ENCODE measurements at regions not wholly inside any gene's neighbourhood (a gene's known extent, or its start where the extent isn't known, plus 50 kb on each side); places are given as distances from the start of the nearest gene placed in this dataset.

GRCh38 chr6:150673720-150674346, 74.1 kb downstream of the PLEKHG1 start:
- H3K36me3 ChIP-seq: no peaks in the 10 kb centered on the region
- H3K4me1 ChIP-seq: peaks cover 5% of the 10 kb centered on the region
- WGBS: 84% methylated on average over 9 of the region's 9 CpGs
- no peak for DNase-seq (ENCODE audit: low spot score in 2 of 2)
- TF ChIP-seq POLR2A (IDR thresholded peaks at IDR 0.05) (no peak), EP300 (IDR thresholded peaks at IDR 0.05) (no peak), POLR2AphosphoS5 (IDR thresholded peaks at IDR 0.05) (no peak)
- TF ChIP-seq, protein P1, sequence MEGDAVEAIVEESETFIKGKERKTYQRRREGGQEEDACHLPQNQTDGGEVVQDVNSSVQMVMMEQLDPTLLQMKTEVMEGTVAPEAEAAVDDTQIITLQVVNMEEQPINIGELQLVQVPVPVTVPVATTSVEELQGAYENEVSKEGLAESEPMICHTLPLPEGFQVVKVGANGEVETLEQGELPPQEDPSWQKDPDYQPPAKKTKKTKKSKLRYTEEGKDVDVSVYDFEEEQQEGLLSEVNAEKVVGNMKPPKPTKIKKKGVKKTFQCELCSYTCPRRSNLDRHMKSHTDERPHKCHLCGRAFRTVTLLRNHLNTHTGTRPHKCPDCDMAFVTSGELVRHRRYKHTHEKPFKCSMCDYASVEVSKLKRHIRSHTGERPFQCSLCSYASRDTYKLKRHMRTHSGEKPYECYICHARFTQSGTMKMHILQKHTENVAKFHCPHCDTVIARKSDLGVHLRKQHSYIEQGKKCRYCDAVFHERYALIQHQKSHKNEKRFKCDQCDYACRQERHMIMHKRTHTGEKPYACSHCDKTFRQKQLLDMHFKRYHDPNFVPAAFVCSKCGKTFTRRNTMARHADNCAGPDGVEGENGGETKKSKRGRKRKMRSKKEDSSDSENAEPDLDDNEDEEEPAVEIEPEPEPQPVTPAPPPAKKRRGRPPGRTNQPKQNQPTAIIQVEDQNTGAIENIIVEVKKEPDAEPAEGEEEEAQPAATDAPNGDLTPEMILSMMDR (IDR thresholded peaks at IDR 0.05): no peak
- H3K27ac ChIP-seq: no peak overlapping the region
- no peak overlapping the region for H3K4me3 ChIP-seq
- H3K9me3 ChIP-seq: no peaks in the 10 kb centered on the region
- H3K27me3 ChIP-seq: no peaks in the 10 kb centered on the region

DNA sequence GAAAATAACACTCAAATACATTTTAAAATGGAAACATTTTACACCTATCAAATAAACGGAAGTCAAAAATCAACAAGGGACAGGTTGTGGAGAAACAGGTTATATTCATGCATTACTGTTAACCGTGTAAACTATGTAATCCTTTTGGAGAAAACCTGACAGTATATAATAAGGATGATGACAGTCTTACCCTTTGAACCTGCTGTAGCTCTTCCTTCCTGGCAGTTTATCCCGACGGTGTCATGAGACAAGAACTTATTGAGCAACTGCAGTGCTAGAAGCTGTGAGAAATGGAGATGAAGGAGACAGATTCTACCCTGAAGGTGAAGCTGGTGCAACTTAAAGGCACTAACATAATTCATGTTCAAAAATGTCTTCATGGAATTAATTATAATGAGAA, 76.7 kb downstream of the PLEKHG1 start:
- no peaks in the 10 kb centered on the region for H3K9me3 ChIP-seq
- no peak overlapping the region for H3K27ac ChIP-seq
- WGBS: 56% methylated on average over 4 of the region's 4 CpGs
- no peaks in the 10 kb centered on the region for H3K27me3 ChIP-seq
- TF ChIP-seq EP300 (IDR thresholded peaks at IDR 0.05) (no peak), POLR2A (IDR thresholded peaks at IDR 0.05) (no peak), POLR2AphosphoS5 (IDR thresholded peaks at IDR 0.05) (no peak)
- TF ChIP-seq, protein P1 (IDR thresholded peaks at IDR 0.05): no peak
- H3K4me3 ChIP-seq: no peak overlapping the region
- H3K36me3 ChIP-seq: no peaks in the 10 kb centered on the region
- H3K4me1 ChIP-seq: no peaks in the 10 kb centered on the region
- DNase-seq (ENCODE audit: low spot score in 2 of 2): no peak

DNA sequence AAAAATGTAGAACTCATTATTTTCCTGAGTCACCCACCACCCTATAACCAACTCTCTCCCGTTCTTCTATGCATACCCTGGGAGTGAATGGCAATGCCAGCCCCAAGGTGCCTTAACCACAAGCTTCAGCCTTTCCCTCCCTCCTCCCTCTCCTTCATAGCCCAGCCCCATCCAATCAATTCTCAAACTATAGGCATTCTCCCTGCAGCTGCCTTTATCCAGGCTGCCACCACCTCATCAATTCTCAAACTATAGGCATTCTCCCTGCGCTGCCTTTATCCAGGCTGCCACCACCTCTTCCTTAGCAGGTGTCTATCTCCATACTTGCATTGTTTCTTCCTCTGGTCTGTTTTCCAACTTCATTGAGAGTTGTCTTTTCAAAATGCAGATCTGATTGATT, 77.1 kb downstream of the PLEKHG1 start:
- H3K36me3 ChIP-seq: no peaks in the 10 kb centered on the region
- no peaks in the 10 kb centered on the region for H3K4me1 ChIP-seq
- no peak overlapping the region for H3K27ac ChIP-seq
- H3K4me3 ChIP-seq: no peak overlapping the region
- H3K9me3 ChIP-seq: no peaks in the 10 kb centered on the region
- 97% methylated on average over 2 of the region's 2 CpGs for WGBS
- no peaks in the 10 kb centered on the region for H3K27me3 ChIP-seq
- no peak for DNase-seq (ENCODE audit: low spot score in 2 of 2)
- TF ChIP-seq, protein P1 (IDR thresholded peaks at IDR 0.05): no peak
- TF ChIP-seq EP300 (IDR thresholded peaks at IDR 0.05) (no peak), POLR2AphosphoS5 (IDR thresholded peaks at IDR 0.05) (no peak), POLR2A (IDR thresholded peaks at IDR 0.05) (no peak)

DNA sequence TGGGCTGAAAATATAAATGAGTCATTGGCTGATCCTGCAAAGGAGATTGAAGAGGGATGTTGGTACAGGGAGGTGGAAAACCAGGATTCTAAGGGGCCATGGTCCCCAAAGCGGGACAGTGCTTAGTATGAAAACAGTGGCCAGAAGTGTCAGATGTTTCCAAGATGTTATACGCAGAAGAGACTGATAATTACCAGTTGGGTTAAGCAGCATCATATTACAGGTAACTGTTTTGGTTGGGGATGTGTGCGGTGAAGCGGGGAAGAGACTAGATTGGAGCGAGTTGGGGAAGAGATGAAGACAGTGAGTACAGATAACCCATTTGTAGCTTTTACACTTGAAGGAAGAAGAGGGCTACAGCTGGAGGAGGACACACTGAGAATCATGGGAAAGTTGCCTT, 80.8 kb downstream of the PLEKHG1 start:
- 95% methylated on average over 5 of the region's 5 CpGs for WGBS
- no peak for DNase-seq (ENCODE audit: low spot score in 2 of 2)
- TF ChIP-seq POLR2AphosphoS5 (IDR thresholded peaks at IDR 0.05) (no peak), POLR2A (IDR thresholded peaks at IDR 0.05) (no peak), EP300 (IDR thresholded peaks at IDR 0.05) (no peak)
- TF ChIP-seq, protein P1 (IDR thresholded peaks at IDR 0.05): no peak

GRCh38 chr6:150681578-150682395, 82.1 kb downstream of the PLEKHG1 start:
- Histone ChIP-seq H3K36me3 (no peaks in the 10 kb centered on the region), H3K27me3 (no peaks in the 10 kb centered on the region), H3K9me3 (no peaks in the 10 kb centered on the region), H3K27ac (no peak overlapping the region), H3K4me1 (peaks cover 11% of the 10 kb centered on the region), H3K4me3 (no peak overlapping the region)
- TF ChIP-seq POLR2A (IDR thresholded peaks at IDR 0.05): no peak
- TF ChIP-seq, protein P1 (IDR thresholded peaks at IDR 0.05): no peak
- TF ChIP-seq POLR2AphosphoS5 (IDR thresholded peaks at IDR 0.05): no peak
- no peak for TF ChIP-seq EP300 (IDR thresholded peaks at IDR 0.05)
- DNase-seq (ENCODE audit: low spot score in 2 of 2): no peak
- WGBS: 82% methylated on average over 11 of the region's 11 CpGs

More for the DNA sequence above, 80.8 kb downstream of the PLEKHG1 start:
- H3K27ac ChIP-seq: no peak overlapping the region
- H3K27me3 ChIP-seq: no peaks in the 10 kb centered on the region
- peaks cover 10% of the 10 kb centered on the region for H3K4me1 ChIP-seq
- H3K9me3 ChIP-seq: no peaks in the 10 kb centered on the region
- H3K36me3 ChIP-seq: no peaks in the 10 kb centered on the region
- no peak overlapping the region for H3K4me3 ChIP-seq
